ENCODE measurements at regions not wholly inside any gene's neighbourhood (a gene's known extent, or its start where the extent isn't known, plus 50 kb on each side); places are given as distances from the start of the nearest gene placed in this dataset.
"Not testable (repeated sequence)": the region's sequence is repeated elsewhere in the genome, so short reads cannot be mapped to it uniquely, and the experiment has no call there.

DNA sequence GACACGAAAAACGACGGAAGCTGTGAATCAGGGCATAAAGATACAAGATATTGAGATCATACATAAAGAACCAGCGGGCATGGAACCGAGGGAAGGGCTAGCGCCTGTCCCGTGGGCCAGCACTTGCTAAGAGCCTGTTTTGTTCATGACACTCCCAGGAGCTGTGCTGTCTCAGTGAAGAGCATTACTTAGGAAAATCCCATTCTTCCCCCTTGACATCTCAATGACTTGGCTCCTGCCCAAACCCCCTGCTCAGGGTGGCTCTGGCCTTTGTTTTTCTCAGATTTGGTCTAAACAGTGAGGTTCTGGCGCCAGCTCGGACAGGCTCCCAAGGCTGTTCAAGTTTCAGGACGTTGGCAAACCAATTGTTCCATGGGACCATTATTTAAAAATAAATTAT lies 79.1 kb upstream of the SEC14L1 start:
- no peak for DNase-seq
- intact Hi-C loops (cut with DNase I; ENCODE audit: low total_unique reads): no loop called here
- TF ChIP-seq POLR2AphosphoS5 (IDR thresholded peaks at IDR 0.05): no peak
- TF ChIP-seq, protein P1, sequence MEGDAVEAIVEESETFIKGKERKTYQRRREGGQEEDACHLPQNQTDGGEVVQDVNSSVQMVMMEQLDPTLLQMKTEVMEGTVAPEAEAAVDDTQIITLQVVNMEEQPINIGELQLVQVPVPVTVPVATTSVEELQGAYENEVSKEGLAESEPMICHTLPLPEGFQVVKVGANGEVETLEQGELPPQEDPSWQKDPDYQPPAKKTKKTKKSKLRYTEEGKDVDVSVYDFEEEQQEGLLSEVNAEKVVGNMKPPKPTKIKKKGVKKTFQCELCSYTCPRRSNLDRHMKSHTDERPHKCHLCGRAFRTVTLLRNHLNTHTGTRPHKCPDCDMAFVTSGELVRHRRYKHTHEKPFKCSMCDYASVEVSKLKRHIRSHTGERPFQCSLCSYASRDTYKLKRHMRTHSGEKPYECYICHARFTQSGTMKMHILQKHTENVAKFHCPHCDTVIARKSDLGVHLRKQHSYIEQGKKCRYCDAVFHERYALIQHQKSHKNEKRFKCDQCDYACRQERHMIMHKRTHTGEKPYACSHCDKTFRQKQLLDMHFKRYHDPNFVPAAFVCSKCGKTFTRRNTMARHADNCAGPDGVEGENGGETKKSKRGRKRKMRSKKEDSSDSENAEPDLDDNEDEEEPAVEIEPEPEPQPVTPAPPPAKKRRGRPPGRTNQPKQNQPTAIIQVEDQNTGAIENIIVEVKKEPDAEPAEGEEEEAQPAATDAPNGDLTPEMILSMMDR (IDR thresholded peaks at IDR 0.05 in 8 of 11, conservative IDR thresholded peaks at IDR 0.05 in 3 of 11): no peak
- TF ChIP-seq POLR2A (IDR thresholded peaks at IDR 0.05): no peak

DNA sequence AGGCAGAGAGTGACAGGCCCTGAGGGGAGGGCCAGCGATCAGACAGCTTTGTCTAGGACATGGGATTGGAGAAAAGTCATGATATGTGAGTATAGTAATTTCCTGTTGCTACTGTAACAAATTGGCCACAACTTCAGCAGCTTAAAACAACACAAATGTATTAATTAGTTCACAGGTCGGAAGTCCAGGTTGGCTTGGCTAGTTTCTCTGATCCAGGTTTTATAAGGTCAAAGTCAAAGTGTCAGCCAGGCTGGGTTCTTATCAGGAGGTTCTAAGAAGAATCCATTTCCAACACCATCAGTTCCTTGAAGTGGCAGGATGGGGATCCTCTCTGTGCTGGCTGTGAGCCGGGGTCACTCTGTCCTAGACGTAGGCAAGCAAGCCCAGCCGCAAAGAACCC lies 76.2 kb upstream of the SEC14L1 start:
- Histone ChIP-seq H3K27ac (no peak overlapping the region), H3K4me3 (no peak overlapping the region), H3K36me3 (no peaks in the 10 kb centered on the region), H3K4me1 (peaks cover 0 to 3% (median 0%) of the 10 kb centered on the region in 6 donors), H3K9me3 (no peaks in the 10 kb centered on the region), H3K27me3 (replicated peaks in 1 of 7) (peaks cover 0 to 48% (median 0%) of the 10 kb centered on the region in 7 donors)
- intact Hi-C loops (cut with DNase I; ENCODE audit: low total_unique reads): no loop called here
- WGBS, 5 donors: 77 to 92% (median 86%) methylated on average over 5 of the region's 5 CpGs
- DNase-seq: no peak
- TF ChIP-seq, protein P1 (IDR thresholded peaks at IDR 0.05 in 8 of 11, conservative IDR thresholded peaks at IDR 0.05 in 3 of 11): no peak
- TF ChIP-seq POLR2A (IDR thresholded peaks at IDR 0.05) (no peak), POLR2AphosphoS5 (IDR thresholded peaks at IDR 0.05) (no peak)

More for the DNA sequence above, 79.1 kb upstream of the SEC14L1 start:
- Histone ChIP-seq H3K36me3 (no peaks in the 10 kb centered on the region), H3K4me1 (peaks cover 0 to 2% (median 0%) of the 10 kb centered on the region in 6 donors), H3K27ac (no peak overlapping the region), H3K4me3 (no peak overlapping the region), H3K9me3 (no peaks in the 10 kb centered on the region), H3K27me3 (replicated peaks in 1 of 7) (peaks cover 0 to 54% (median 1%) of the 10 kb centered on the region in 7 donors)
- WGBS, 5 donors: 65 to 80% (median 76%) methylated on average over 10 of the region's 10 CpGs

DNA sequence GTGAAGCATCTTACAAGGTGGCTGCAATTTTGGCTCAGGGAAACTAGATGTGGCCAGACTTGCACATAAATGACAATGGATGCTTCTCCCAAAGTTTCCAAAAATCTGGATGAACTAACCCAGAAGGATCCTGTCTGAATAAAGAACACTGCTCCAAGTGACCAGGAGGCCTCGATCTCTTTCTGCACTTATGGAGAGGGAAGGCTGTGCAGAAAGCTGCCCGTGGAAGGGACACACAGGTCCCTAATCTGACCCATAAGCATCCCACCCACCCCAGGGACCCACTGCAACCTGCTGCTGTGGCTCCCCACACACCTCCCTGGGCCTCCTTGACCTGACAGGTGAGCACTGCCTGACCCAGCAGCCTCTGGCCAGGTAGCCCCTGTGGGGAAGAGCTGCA lies 74.6 kb upstream of the SEC14L1 start:
- DNase-seq: no peak
- intact Hi-C loops (cut with DNase I; ENCODE audit: low total_unique reads): loop anchor here (5.0 kb wide), 1 partner anchor 199 kb away; the partner anchor contains the start of gene MGAT5B
- TF ChIP-seq POLR2AphosphoS5 (IDR thresholded peaks at IDR 0.05): no peak
- TF ChIP-seq POLR2A (IDR thresholded peaks at IDR 0.05): no peak
- TF ChIP-seq, protein P1 (IDR thresholded peaks at IDR 0.05 in 8 of 11, conservative IDR thresholded peaks at IDR 0.05 in 3 of 11): no peak
- WGBS, 5 donors: 79 to 90% (median 81%) methylated on average over 2 of the region's 2 CpGs
- Histone ChIP-seq H3K27me3 (replicated peaks in 1 of 7) (peaks cover 0 to 37% (median 0%) of the 10 kb centered on the region in 7 donors), H3K36me3 (no peaks in the 10 kb centered on the region), H3K27ac (no peak overlapping the region), H3K4me1 (peaks cover 0 to 3% (median 0%) of the 10 kb centered on the region in 6 donors), H3K4me3 (no peak overlapping the region), H3K9me3 (no peaks in the 10 kb centered on the region)

DNA sequence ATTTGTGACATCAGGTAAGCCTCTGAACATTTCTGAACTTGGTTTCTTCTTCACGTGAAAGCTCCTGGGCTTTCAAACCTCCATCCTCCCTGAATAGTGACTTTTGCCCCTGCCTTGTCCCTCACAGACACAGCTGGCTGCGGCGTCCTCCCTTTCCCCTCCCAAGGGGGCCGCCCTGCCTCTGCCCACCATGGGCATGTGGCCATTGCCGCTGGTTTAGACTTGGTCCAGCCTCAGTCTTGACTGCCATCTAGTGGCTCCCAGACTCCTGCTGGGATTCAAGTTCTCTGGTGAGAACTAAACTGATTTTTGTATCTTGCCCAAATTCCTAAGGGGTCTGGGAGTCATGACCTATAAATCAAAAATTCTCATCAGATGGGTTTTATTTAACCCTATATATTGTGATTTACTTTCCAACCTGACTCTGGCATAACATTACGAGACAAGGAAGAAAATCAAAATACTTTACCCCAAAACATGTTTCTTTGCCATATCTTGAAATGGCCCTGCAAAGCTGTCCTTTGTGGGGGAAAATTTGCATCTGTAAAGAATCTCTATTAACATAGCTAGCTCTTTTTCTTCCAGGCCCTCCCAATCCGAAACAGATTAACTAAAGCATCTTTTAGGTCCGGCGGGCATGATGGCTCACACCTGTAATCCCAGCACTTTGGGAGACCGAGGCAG lies 73.9 kb upstream of the SEC14L1 start:
- DNase-seq, H3K9me3 ChIP-seq, H3K4me1 ChIP-seq, H3K27ac ChIP-seq, H3K4me3 ChIP-seq, H3K36me3 ChIP-seq: not testable (repeated sequence)
- TF ChIP-seq, protein P1 (IDR thresholded peaks at IDR 0.05 in 8 of 11, conservative IDR thresholded peaks at IDR 0.05 in 3 of 11): peak; percentile 19 to 74 (median 63)
- WGBS, 5 donors: 27 to 40% (median 35%) methylated on average over 10 of the region's 10 CpGs
- peaks cover 0 to 41% (median 0%) of the 10 kb centered on the region in 7 donors for H3K27me3 ChIP-seq (replicated peaks in 1 of 7)
- intact Hi-C loops (cut with DNase I; ENCODE audit: low total_unique reads): loop anchor here (5.0 kb wide), 1 partner anchor 200 kb away; the partner anchor contains the start of gene MGAT5B
